Activated T-helper 2 cell treated with anti-CD3 and anti-CD28 coated beads, Interferon-gamma antibody, Interleukin-2, Interleukin-4, amounts not matched to agents 10 μg/mL and 5 μg/mL and 100 μg/mL, durations not matched to agents 14 hours and 24 hours and 36 hours (primary cell): ENCODE measurements at regions not wholly inside any gene's neighbourhood (a gene's known extent, or its start where the extent isn't known, plus 50 kb on each side); places are given as distances from the start of the nearest gene placed in this dataset.

ENCODE experiments used
- DNase-seq: peaks from one replicate; pipeline ENCODE4 v3.0.0; 2021; ENCODE audit warnings: low spot score
- H3K27ac Mint-ChIP-seq: one replicate; pipeline ENCODE4 v1.8.0; 2021; ENCODE audit warnings: mixed read lengths
- H3K27me3 Mint-ChIP-seq: one replicate; pipeline ENCODE4 v1.8.0; 2021; ENCODE audit warnings: low read depth, mixed read lengths
- H3K36me3 Mint-ChIP-seq: one replicate; pipeline ENCODE4 v1.8.0; 2021; ENCODE audit warnings: low read depth, mixed read lengths
- H3K4me1 Mint-ChIP-seq: one replicate; pipeline ENCODE4 v1.8.0; 2021; ENCODE audit warnings: low read depth, mixed read lengths
- H3K4me3 Mint-ChIP-seq: one replicate; pipeline ENCODE4 v1.8.0; 2021; ENCODE audit warnings: low read depth, mild to moderate bottlenecking, moderate library complexity, mixed read lengths
- H3K9me3 Mint-ChIP-seq: one replicate; pipeline ENCODE4 v1.8.0; 2021; ENCODE audit warnings: mixed read lengths
- intact Hi-C: fragments of 100-400 bp; cut with micrococcal nuclease; formaldehyde crosslinking; loops from one replicate; pipeline ENCODE4 v1.15.1; 2023

DNA sequence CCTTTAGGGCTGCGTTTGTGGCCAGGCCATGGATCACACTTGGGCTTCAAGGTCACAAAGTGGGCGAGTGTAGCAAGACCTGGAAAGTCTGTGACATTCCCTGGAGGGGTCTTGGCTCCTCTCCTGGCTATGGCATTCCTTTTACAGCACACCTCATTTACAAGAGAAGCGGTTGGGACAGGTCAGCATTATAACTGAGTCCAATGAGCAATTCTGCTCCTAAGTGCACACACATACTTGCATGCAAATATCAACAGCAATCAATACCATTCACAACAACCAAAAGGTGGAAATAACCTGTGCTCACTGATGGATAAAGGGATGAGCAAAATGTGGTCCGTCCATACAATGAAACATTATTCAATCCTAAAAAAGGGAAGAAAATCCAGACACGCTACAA is 298.2 kb downstream of the CTTN start:
- no peaks in the 10 kb centered on the region for H3K27me3 Mint-ChIP-seq

DNA sequence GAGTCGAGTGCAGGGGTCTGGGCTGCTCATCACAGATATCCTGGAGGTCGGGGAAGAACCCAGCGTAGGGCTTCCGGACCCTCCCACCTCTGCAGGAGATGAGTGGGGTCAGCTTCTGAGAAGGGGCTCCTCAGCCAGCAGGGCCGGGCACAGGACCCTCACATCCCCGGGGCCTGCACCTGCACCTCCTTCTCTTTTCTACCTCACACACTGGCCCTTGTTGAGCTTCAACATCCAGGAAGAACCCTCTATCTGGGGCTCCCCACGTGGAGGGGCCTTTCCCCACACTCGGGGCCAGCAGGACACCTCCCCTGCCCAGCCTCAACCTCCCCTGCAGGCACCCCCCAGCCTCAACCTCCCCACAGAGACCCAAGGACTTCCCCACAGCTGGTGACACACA is 299.4 kb downstream of the CTTN start:
- intact Hi-C loops: no loop called here
- H3K27me3 Mint-ChIP-seq: no peaks in the 10 kb centered on the region
- no peaks in the 10 kb centered on the region for H3K36me3 Mint-ChIP-seq
- H3K9me3 Mint-ChIP-seq: no peaks in the 10 kb centered on the region
- H3K4me3 Mint-ChIP-seq: no peak overlapping the region
- no peak overlapping the region for H3K27ac Mint-ChIP-seq
- H3K4me1 Mint-ChIP-seq: no peaks in the 10 kb centered on the region
- DNase-seq: no peak

More for the DNA sequence above, 298.2 kb downstream of the CTTN start:
- no peak overlapping the region for H3K4me3 Mint-ChIP-seq
- no peaks in the 10 kb centered on the region for H3K4me1 Mint-ChIP-seq
- no peak overlapping the region for H3K27ac Mint-ChIP-seq
- no peaks in the 10 kb centered on the region for H3K36me3 Mint-ChIP-seq
- intact Hi-C loops: no loop called here
- no peak for DNase-seq
- no peaks in the 10 kb centered on the region for H3K9me3 Mint-ChIP-seq

DNA sequence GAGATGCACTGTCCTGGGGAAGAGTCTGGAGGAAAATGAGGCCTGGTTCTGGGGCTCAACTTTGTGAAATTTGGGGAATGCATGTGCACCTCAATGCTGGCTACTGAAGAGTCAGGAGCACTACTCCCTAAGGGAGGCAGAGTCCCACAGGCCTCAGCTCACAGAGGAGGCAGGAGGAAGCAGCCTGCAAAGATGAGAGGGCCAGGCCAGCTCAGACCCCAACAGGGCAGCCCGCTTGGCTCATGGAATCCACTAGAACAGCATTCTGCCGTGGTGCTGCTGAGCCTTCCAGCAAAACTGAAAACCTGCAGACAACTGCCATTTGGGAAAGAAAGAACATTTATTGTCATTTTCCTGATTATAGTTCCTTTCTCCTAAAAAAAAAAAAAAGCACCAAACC is 300.5 kb downstream of the CTTN start:
- intact Hi-C loops: no loop called here
- Mint-ChIP-seq H3K27ac (no peak overlapping the region), H3K4me3 (no peak overlapping the region), H3K9me3 (no peaks in the 10 kb centered on the region), H3K4me1 (no peaks in the 10 kb centered on the region), H3K36me3 (no peaks in the 10 kb centered on the region), H3K27me3 (no peaks in the 10 kb centered on the region)
- DNase-seq: no peak

DNA sequence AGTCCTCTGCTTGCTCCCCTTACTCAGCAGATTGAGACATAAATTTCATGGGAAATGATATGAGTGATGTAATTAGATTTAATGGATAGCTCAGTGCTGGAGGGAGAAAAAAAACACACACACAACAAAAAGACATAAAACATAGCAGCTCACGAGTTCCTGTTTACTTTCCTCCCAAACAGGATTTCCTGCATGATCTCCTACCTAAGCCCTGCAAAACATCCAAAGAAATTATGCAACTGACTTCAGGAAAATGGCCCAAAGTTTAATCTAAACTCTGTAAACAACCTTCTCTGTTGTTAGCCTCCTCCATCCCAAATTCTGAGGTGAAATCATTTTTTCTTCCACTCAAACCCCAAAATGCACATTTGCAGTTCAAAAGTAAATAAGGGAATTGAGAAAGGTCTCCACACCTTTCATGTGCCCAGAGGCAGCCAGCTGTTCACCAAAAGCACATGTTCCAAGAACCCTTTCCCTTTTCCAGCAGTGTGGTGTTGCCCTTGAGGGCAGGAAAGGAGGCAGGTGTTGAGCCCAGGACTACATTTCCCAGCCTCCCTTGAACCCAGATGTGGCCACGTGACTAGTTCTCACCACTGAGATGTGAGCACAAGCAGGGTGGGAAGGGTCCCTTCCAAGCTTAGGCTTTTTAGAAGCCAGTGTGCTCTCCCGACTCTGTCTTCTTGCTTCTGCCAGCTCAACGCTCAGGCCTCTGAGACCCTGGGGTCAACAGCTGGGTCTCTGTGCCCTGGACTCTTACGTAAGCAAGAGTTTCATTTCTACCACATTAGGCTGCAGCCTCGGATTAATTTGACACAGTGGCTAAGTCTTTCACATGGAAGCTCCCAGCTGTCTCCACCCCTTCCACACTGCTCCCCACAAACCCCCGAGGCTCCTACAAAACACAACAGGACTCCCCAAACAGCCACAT is 301.2 kb downstream of the CTTN start:
- Mint-ChIP-seq H3K27me3 (no peaks in the 10 kb centered on the region), H3K9me3 (peaks cover 3% of the 10 kb centered on the region), H3K4me1 (no peaks in the 10 kb centered on the region), H3K36me3 (no peaks in the 10 kb centered on the region), H3K27ac (no peak overlapping the region), H3K4me3 (no peak overlapping the region)
- DNase-seq: no peak
- intact Hi-C loops: no loop called here

DNA sequence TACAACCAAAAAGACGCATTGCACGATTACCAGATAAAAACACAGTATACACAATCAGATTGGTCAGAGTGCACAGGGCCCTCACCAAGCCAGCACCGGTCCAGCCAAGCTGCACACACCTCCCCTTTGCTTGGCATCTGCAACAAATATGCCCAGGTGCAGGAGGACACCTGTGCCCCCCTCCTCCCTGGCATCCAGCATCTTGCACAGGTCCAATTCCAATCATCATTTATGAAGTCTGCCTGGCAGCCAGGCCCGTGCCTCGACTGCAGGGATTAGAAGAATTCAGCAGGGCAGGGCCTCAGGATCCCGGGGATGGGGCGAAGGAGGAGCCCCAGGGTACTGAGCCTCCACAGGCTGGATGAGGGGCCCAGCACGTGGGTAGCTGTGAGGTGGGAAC is 302.1 kb downstream of the CTTN start:
- Mint-ChIP-seq H3K4me3 (no peak overlapping the region), H3K27ac (no peak overlapping the region), H3K36me3 (no peaks in the 10 kb centered on the region), H3K9me3 (peaks cover 3% of the 10 kb centered on the region), H3K4me1 (no peaks in the 10 kb centered on the region), H3K27me3 (no peaks in the 10 kb centered on the region)
- DNase-seq: no peak
- intact Hi-C loops: no loop called here

DNA sequence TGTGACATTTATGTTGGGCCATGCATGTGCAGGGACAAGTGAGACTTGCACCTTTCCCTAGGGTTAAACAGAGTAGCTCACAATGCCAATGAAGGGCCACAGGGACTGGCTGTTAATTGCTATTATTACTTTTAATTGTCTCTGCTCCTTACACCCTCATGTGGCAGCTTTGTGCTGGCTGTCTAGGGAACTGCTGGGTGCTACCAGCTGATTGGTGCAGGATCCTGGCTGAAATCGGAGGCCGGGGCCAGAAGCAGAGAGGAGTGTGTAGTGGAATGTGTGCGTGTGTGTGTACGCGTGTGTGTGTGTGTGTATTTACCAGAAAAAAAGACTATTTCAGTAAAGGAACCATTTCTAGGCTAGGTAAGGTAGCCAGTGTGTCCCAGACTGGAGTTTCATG is 302.5 kb downstream of the CTTN start:
- no peaks in the 10 kb centered on the region for H3K27me3 Mint-ChIP-seq
- peaks cover 3% of the 10 kb centered on the region for H3K9me3 Mint-ChIP-seq
- no peaks in the 10 kb centered on the region for H3K36me3 Mint-ChIP-seq
- no peak for DNase-seq
- intact Hi-C loops: no loop called here
- H3K4me3 Mint-ChIP-seq: no peak overlapping the region
- no peak overlapping the region for H3K27ac Mint-ChIP-seq
- no peaks in the 10 kb centered on the region for H3K4me1 Mint-ChIP-seq

DNA sequence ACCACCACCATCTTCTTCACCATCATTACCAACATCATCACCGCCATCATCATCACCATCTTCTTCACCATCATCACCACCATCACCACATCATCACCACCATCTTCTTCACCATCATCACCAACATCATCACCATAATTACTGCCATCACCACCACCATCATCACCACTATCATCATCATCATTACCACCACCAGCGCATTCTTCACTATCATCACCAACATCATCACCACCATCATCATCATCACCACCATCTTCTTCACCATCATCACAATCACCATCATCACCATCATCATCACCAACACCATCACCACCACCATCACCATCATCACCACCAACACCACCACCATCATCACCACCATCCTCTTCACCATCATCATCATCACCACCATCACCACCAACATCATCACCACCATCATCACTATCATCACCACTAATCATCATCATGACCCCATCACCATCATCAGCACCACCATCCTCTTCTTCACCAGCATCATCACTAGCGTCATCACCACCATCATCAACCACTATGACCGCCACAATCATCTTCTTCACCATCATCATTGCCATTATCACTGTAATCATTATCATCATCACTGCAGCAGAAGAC is 303.8 kb downstream of the CTTN start:
- intact Hi-C loops: no loop called here
- Mint-ChIP-seq H3K4me1 (no peaks in the 10 kb centered on the region), H3K27ac (no peak overlapping the region), H3K4me3 (no peak overlapping the region), H3K36me3 (no peaks in the 10 kb centered on the region), H3K27me3 (no peaks in the 10 kb centered on the region), H3K9me3 (peaks cover 3% of the 10 kb centered on the region)
- no peak for DNase-seq

DNA sequence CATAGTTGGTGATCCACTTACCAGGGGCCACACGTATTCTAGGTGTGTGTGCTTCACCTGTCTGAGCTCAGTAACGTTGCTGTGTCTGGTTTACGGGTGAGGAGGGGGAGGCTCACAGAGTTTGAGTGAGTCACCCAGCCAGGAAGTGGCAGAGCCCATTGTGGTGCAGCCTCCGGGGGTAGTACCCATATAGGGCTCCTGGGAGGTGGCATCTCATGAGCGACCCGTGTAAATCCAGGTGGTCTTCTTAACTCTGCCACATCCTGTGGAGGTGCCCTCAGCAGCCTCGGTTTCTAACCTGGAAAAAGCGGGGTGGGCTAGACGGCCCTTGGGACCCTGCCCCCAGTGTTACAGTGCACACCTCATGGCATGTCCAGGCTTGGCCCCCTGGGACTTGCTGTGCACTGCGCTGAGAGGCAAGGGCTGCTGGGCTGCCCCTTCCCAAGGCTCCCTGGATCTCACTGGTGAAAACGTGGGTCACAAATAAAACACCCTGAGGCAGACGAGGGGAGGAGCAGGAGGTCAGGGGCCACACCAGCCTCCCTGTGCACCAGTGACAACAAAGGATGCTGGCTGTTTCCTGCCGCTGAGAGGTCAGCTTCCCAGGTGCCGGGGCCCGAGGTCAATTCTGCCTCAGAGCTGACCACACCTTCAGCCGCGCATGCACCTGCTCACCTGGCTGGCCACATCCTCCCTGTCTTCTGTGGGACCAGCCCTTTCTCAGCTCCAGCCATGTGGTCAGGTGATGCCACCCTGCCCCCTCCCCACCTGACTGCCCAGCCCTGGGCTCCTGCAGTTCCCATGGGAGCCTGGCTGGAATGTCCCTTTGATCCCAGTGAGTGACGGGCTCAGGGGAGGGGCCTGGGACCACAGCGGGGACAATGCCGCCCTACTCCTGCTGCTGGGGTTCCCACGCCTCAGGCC is 305.1 kb downstream of the CTTN start:
- no peak for DNase-seq
- H3K9me3 Mint-ChIP-seq: peaks cover 3% of the 10 kb centered on the region
- H3K4me3 Mint-ChIP-seq: no peak overlapping the region
- H3K27me3 Mint-ChIP-seq: no peaks in the 10 kb centered on the region
- H3K4me1 Mint-ChIP-seq: no peaks in the 10 kb centered on the region
- H3K36me3 Mint-ChIP-seq: no peaks in the 10 kb centered on the region
- H3K27ac Mint-ChIP-seq: no peak overlapping the region
- intact Hi-C loops: no loop called here

DNA sequence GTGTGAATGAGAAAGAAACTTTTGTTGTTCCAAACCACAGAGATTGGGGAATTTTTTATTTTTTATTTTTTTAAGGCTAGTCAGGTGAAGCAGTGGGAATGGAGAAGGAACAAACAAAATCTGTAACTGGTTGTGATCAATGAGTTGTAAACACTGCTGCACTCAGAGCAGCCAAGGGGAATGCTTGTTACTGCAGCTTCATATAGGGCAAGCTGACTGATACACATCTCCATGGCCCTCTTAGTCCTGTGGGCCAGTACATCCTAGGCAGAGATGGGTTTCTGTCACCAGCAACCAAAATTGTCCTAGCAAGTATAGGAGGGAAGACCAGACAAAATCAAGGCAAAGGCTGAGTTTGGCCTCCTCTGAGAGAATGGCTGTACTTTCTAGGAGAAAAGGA is 306.8 kb downstream of the CTTN start:
- no peaks in the 10 kb centered on the region for H3K4me1 Mint-ChIP-seq
- peaks cover 2% of the 10 kb centered on the region for H3K27me3 Mint-ChIP-seq
- DNase-seq: no peak
- H3K9me3 Mint-ChIP-seq: peaks cover 3% of the 10 kb centered on the region
- no peaks in the 10 kb centered on the region for H3K36me3 Mint-ChIP-seq
- intact Hi-C loops: no loop called here
- no peak overlapping the region for H3K4me3 Mint-ChIP-seq
- no peak overlapping the region for H3K27ac Mint-ChIP-seq

DNA sequence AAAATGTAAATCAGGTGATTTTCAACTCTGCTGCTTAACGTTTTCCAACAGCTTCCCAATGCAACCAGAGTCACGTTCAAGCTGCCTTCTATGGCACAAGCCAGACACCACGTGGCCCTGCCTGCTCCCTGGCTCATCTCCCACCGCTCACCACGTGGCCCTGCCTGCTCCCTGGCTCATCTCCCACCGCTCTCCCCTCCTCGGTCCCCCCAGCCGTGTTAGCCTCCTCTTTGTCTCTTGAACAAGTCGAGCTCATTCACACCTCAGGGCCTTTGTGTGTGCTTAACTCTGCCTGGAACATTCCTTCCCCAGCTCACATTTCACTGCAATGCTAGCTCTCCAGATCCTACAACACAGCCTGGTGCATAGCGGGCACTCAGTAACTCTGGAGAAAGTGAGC is 307.6 kb downstream of the CTTN start:
- Mint-ChIP-seq H3K27ac (no peak overlapping the region), H3K9me3 (peaks cover 3% of the 10 kb centered on the region), H3K4me1 (no peaks in the 10 kb centered on the region), H3K36me3 (no peaks in the 10 kb centered on the region), H3K27me3 (peaks cover 4% of the 10 kb centered on the region), H3K4me3 (no peak overlapping the region)
- no peak for DNase-seq
- intact Hi-C loops: no loop called here

DNA sequence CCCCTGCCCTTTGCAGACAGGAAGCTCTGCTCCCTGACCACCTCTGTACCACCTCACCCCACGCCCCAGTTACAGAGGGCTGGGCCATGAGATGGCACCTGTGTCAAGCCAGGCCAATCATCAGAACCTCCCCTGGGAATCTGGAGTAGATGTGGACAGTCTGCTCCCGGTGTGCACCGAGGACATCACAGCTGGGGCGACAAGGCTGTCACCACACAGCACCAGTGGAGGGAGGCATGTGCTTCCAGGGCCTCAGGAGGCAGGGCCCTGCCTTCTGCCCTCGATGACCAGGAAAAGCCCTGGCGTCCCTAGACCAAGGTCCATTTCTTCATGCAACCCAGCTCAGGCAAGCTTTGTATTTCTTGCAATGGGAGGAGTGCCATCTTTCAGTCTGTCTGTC is 309.5 kb downstream of the CTTN start:
- no peak for DNase-seq
- Mint-ChIP-seq H3K36me3 (no peaks in the 10 kb centered on the region), H3K9me3 (peaks cover 3% of the 10 kb centered on the region), H3K4me3 (no peak overlapping the region), H3K4me1 (no peaks in the 10 kb centered on the region), H3K27me3 (peaks cover 4% of the 10 kb centered on the region), H3K27ac (no peak overlapping the region)
- intact Hi-C loops: no loop called here

DNA sequence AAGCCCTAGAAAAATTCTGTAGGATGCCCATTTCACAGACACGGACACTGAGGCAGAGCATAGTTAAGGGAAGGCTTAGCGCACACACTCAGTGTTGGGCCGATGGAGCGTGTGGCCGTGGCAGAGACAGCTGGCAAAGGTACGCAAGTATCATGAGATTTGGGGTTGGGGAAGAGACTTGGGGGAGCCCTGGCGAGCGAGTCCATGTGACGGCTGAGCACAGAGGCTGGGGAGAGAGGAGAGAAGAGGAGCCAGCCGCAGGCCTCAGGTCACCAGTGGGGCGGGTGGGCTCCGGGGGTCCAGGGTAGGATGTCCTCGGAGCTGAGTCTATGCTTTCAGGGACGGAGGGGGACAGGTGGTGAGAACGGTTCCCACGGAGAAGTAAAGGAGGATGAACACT is 311.3 kb downstream of the CTTN start:
- no peak for DNase-seq
- H3K4me3 Mint-ChIP-seq: no peak overlapping the region
- no peaks in the 10 kb centered on the region for H3K36me3 Mint-ChIP-seq
- peaks cover under 1% of the 10 kb centered on the region for H3K9me3 Mint-ChIP-seq
- intact Hi-C loops: no loop called here
- no peaks in the 10 kb centered on the region for H3K4me1 Mint-ChIP-seq
- H3K27ac Mint-ChIP-seq: no peak overlapping the region
- H3K27me3 Mint-ChIP-seq: peaks cover 5% of the 10 kb centered on the region

DNA sequence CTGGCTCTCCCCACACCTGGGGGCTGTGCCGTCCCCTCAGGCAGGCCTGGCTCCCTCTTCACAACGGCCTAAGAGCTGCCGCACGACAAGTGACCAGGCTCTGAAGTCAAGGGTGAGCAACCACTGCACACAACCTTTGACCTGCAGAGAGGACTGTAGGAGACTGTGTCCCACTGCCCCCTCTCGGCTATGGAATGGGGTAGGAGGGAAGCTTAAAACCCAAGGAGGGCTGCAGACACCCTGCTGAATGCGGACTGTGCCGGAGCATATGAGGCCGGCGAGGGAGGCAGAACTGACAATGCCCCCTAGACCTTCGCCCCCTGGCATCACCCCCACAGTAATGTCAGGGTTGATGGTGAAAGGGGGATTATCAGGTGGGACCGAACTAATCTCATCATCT is 311.9 kb downstream of the CTTN start:
- H3K4me1 Mint-ChIP-seq: no peaks in the 10 kb centered on the region
- H3K27ac Mint-ChIP-seq: no peak overlapping the region
- no peak overlapping the region for H3K4me3 Mint-ChIP-seq
- H3K36me3 Mint-ChIP-seq: no peaks in the 10 kb centered on the region
- no peak for DNase-seq
- H3K9me3 Mint-ChIP-seq: no peaks in the 10 kb centered on the region
- H3K27me3 Mint-ChIP-seq: peaks cover 6% of the 10 kb centered on the region
- intact Hi-C loops: no loop called here
